Ishikawa (cell line): ENCODE measurements at regions not wholly inside any gene's neighbourhood (a gene's known extent, or its start where the extent isn't known, plus 50 kb on each side); places are given as distances from the start of the nearest gene placed in this dataset.

Experiments
- CEBPB ChIP-seq: IDR thresholded peaks from 2 replicates; pipeline ENCODE4 v1.6.1; 2012
- CREB1 ChIP-seq: IDR thresholded peaks from 2 replicates; pipeline ENCODE4 v1.6.1; 2012; ENCODE audit warnings: low read depth
- EGR1 ChIP-seq: IDR thresholded peaks from 2 replicates; pipeline ENCODE4 v1.6.1; 2012
- EP300 ChIP-seq: IDR thresholded peaks from 2 replicates; pipeline ENCODE4 v1.6.1; 2012; ENCODE audit warnings: borderline replicate concordance
- FOXM1 ChIP-seq: IDR thresholded peaks from 2 replicates; pipeline ENCODE4 v1.6.1; 2012; ENCODE audit warnings: low read depth, borderline replicate concordance
- MAX ChIP-seq: IDR thresholded peaks from 2 replicates; pipeline ENCODE4 v1.6.1; 2012
- NFIC ChIP-seq: IDR thresholded peaks from 2 replicates; pipeline ENCODE4 v1.6.1; 2012
- RAD21 ChIP-seq: IDR thresholded peaks from 2 replicates; pipeline ENCODE4 v1.6.1; 2012; ENCODE audit warnings: low read depth
- REST ChIP-seq: IDR thresholded peaks from 2 replicates; pipeline ENCODE4 v1.6.1; 2012; ENCODE audit warnings: low read depth, mild to moderate bottlenecking
- TAF1 ChIP-seq: IDR thresholded peaks from 2 replicates; pipeline ENCODE4 v1.6.1; 2012; ENCODE audit warnings: low read depth, mild to moderate bottlenecking
- TCF12 ChIP-seq: IDR thresholded peaks from 2 replicates; pipeline ENCODE4 v1.6.1; 2012; ENCODE audit warnings: low read depth
- TEAD4 ChIP-seq: IDR thresholded peaks from 2 replicates; pipeline ENCODE4 v1.6.1; 2012
- USF1 ChIP-seq: IDR thresholded peaks from 2 replicates; pipeline ENCODE4 v1.6.1; 2012
- YY1 ChIP-seq: IDR thresholded peaks from 2 replicates; pipeline ENCODE4 v1.6.1; 2012; ENCODE audit warnings: low read depth
- ZBTB7A ChIP-seq: IDR thresholded peaks from 2 replicates; pipeline ENCODE4 v1.6.1; 2012; ENCODE audit warnings: low read depth

GRCh38 chr3:72232331-72232730 lies 447.4 kb upstream of the PROK2 start:
- TF ChIP-seq YY1 (no peak), TEAD4 (no peak), FOXM1 (no peak), EGR1 (no peak), MAX (no peak), REST (no peak), CEBPB (no peak), TAF1 (no peak), EP300 (no peak), RAD21 (no peak), TCF12 (no peak), ZBTB7A (no peak), NFIC (no peak), USF1 (no peak), CREB1 (no peak)

- TF ChIP-seq NFIC, result no peak
- TF ChIP-seq TEAD4, result no peak
Measured at GRCh38 chr3:72231439-72232196, 446.7 kb upstream of the PROK2 start.

GRCh38 chr3:72230774-72231379 lies 445.9 kb upstream of the PROK2 start:
- TF ChIP-seq FOXM1 (no peak), REST (no peak), CREB1 (no peak), EGR1 (no peak), MAX (no peak), TCF12 (no peak), NFIC (no peak), EP300 (no peak), TEAD4 (no peak), CEBPB (no peak), USF1 (no peak), RAD21 (no peak), YY1 (no peak), ZBTB7A (no peak), TAF1 (no peak)

GRCh38 chr3:72229952-72230351 lies 445.0 kb upstream of the PROK2 start:
- no peak for TF ChIP-seq REST
- no peak for TF ChIP-seq CEBPB
- TF ChIP-seq TAF1, result no peak
- no peak for TF ChIP-seq MAX
- TF ChIP-seq TEAD4, result no peak
- no peak for TF ChIP-seq NFIC
- no peak for TF ChIP-seq FOXM1
- no peak for TF ChIP-seq EGR1
- TF ChIP-seq RAD21, result no peak
- TF ChIP-seq CREB1, result no peak
- no peak for TF ChIP-seq YY1
- no peak for TF ChIP-seq ZBTB7A
- TF ChIP-seq USF1, result no peak
- no peak for TF ChIP-seq TCF12
- TF ChIP-seq EP300, result no peak
